ENCODE measurements at regions not wholly inside any gene's neighbourhood (a gene's known extent, or its start where the extent isn't known, plus 50 kb on each side); places are given as distances from the start of the nearest gene placed in this dataset.

- no peak for TF ChIP-seq CTCF (conservative IDR thresholded peaks at IDR 0.05; ENCODE audit: low read depth, low read length)
- no peak for TF ChIP-seq EZH2 (IDR thresholded peaks at IDR 0.05; ENCODE audit: low read length, unreplicated experiment)
These were observed 217.1 kb downstream of the OTOL1 start for GRCh38 chr3:161713731-161714130.
